ENCODE measurements at regions not wholly inside any gene's neighbourhood (a gene's known extent, or its start where the extent isn't known, plus 50 kb on each side); places are given as distances from the start of the nearest gene placed in this dataset.
"Not testable (repeated sequence)": the region's sequence is repeated elsewhere in the genome, so short reads cannot be mapped to it uniquely, and the experiment has no call there.

- not testable (repeated sequence) for H3K4me3 Mint-ChIP-seq
These were observed 951.1 kb upstream of the ADAMTS5 start for GRCh38 chr21:27917966-27918365.

DNA sequence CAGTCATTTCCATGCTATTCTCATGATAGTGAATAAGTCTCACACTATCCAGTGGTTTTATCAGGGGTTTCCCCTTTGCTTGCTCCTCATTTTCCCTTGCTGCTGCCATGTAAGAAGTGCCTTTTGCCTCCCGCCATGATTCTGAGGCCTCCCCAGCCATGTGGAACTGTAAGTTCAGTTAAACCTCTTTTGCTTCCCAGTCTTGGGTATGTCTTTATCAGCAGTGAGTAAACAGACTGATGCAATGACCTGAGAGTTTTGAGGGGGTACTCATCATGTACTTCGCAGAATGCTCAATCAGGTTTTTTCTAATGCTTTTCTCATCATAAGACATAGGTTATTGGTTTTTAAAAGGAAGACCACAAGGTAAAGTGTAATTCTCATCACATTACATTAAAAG lies 949.4 kb upstream of the ADAMTS5 start:
- peaks cover 18% of the 10 kb centered on the region for H3K9me3 Mint-ChIP-seq
- not testable (repeated sequence) for H3K27ac Mint-ChIP-seq (ENCODE audit: unreplicated experiment); H3K4me1 Mint-ChIP-seq; H3K27me3 Mint-ChIP-seq (ENCODE audit: low read depth); H3K36me3 Mint-ChIP-seq (ENCODE audit: low read depth); DNase-seq (ENCODE audit: low read depth, low spot score); H3K4me3 Mint-ChIP-seq

More at GRCh38 chr21:27917966-27918365, 951.1 kb upstream of the ADAMTS5 start:
- H3K4me1 Mint-ChIP-seq; H3K36me3 Mint-ChIP-seq (ENCODE audit: low read depth); H3K27ac Mint-ChIP-seq (ENCODE audit: unreplicated experiment); DNase-seq (ENCODE audit: low read depth, low spot score); H3K27me3 Mint-ChIP-seq (ENCODE audit: low read depth): not testable (repeated sequence)
- peaks cover 26% of the 10 kb centered on the region for H3K9me3 Mint-ChIP-seq

- not testable (repeated sequence) for H3K27me3 Mint-ChIP-seq (ENCODE audit: low read depth); H3K4me3 Mint-ChIP-seq; H3K4me1 Mint-ChIP-seq; H3K36me3 Mint-ChIP-seq (ENCODE audit: low read depth); DNase-seq (ENCODE audit: low read depth, low spot score); H3K27ac Mint-ChIP-seq (ENCODE audit: unreplicated experiment)
- peaks cover 18% of the 10 kb centered on the region for H3K9me3 Mint-ChIP-seq
These were observed 945.2 kb upstream of the ADAMTS5 start for GRCh38 chr21:27912133-27912532.

- not testable (repeated sequence) for H3K27me3 Mint-ChIP-seq (ENCODE audit: low read depth); H3K36me3 Mint-ChIP-seq (ENCODE audit: low read depth); H3K9me3 Mint-ChIP-seq; H3K27ac Mint-ChIP-seq (ENCODE audit: unreplicated experiment); H3K4me3 Mint-ChIP-seq; H3K4me1 Mint-ChIP-seq; DNase-seq (ENCODE audit: low read depth, low spot score)
These were observed 942.6 kb upstream of the ADAMTS5 start for GRCh38 chr21:27909487-27909886.

DNA sequence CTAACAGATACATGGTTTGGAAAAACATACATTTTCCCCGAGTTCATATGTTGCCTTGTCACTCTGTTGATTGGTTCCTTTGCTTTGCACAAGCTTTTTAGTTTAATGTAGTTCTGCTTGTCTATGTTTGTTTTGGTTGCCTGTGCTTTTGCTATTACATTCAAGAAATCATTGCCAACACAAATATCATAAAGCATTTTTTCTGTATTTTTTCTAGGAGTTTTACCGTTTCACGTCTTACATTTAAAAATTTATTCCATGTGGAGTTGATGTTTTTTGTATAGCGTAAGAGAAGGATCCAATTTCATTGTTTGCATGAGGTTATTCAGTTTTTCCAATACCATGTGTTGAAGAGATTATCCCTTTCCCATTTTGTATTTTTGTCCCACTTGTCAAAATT lies 941.9 kb upstream of the ADAMTS5 start:
- H3K4me1 Mint-ChIP-seq; H3K27ac Mint-ChIP-seq (ENCODE audit: unreplicated experiment); DNase-seq (ENCODE audit: low read depth, low spot score); H3K27me3 Mint-ChIP-seq (ENCODE audit: low read depth); H3K36me3 Mint-ChIP-seq (ENCODE audit: low read depth); H3K9me3 Mint-ChIP-seq; H3K4me3 Mint-ChIP-seq: not testable (repeated sequence)

GRCh38 chr21:27902904-27903303 lies 936.0 kb upstream of the ADAMTS5 start:
- H3K4me3 Mint-ChIP-seq; H3K27me3 Mint-ChIP-seq (ENCODE audit: low read depth); H3K27ac Mint-ChIP-seq (ENCODE audit: unreplicated experiment); DNase-seq (ENCODE audit: low read depth, low spot score); H3K36me3 Mint-ChIP-seq (ENCODE audit: low read depth); H3K4me1 Mint-ChIP-seq: not testable (repeated sequence)
- H3K9me3 Mint-ChIP-seq = peaks cover 11% of the 10 kb centered on the region

GRCh38 chr21:27893619-27894018 lies 926.7 kb upstream of the ADAMTS5 start:
- not testable (repeated sequence) for DNase-seq (ENCODE audit: low read depth, low spot score); H3K36me3 Mint-ChIP-seq (ENCODE audit: low read depth); H3K4me3 Mint-ChIP-seq; H3K9me3 Mint-ChIP-seq; H3K27me3 Mint-ChIP-seq (ENCODE audit: low read depth)
- Mint-ChIP-seq H3K4me1 (peaks cover 23% of the 10 kb centered on the region), H3K27ac (ENCODE audit: unreplicated experiment) (peak overlapping the region; percentile 50)

- not testable (repeated sequence) for H3K36me3 Mint-ChIP-seq (ENCODE audit: low read depth); H3K27ac Mint-ChIP-seq (ENCODE audit: unreplicated experiment); H3K9me3 Mint-ChIP-seq; DNase-seq (ENCODE audit: low read depth, low spot score); H3K27me3 Mint-ChIP-seq (ENCODE audit: low read depth)
- H3K4me1 Mint-ChIP-seq = peaks cover 23% of the 10 kb centered on the region
- H3K4me3 Mint-ChIP-seq = peak overlapping the region; percentile 25
These were observed 924.6 kb upstream of the ADAMTS5 start for GRCh38 chr21:27891495-27891894.

- H3K4me3 Mint-ChIP-seq; H3K27ac Mint-ChIP-seq (ENCODE audit: unreplicated experiment); H3K36me3 Mint-ChIP-seq (ENCODE audit: low read depth); DNase-seq (ENCODE audit: low read depth, low spot score); H3K9me3 Mint-ChIP-seq; H3K27me3 Mint-ChIP-seq (ENCODE audit: low read depth): not testable (repeated sequence)
- H3K4me1 Mint-ChIP-seq = peaks cover 15% of the 10 kb centered on the region
These were observed 921.0 kb upstream of the ADAMTS5 start for GRCh38 chr21:27887808-27888455.

GRCh38 chr21:27885296-27885711 lies 918.4 kb upstream of the ADAMTS5 start:
- H3K9me3 Mint-ChIP-seq = peaks cover 3% of the 10 kb centered on the region
- H3K36me3 Mint-ChIP-seq (ENCODE audit: low read depth) = peaks cover 4% of the 10 kb centered on the region
- DNase-seq (ENCODE audit: low read depth, low spot score) = no peak
- TF ChIP-seq CTCF (conservative IDR thresholded peaks at IDR 0.05) = no peak
- H3K27ac Mint-ChIP-seq (ENCODE audit: unreplicated experiment) = no peak overlapping the region
- no peaks in the 10 kb centered on the region for H3K27me3 Mint-ChIP-seq (ENCODE audit: low read depth)
- H3K4me1 Mint-ChIP-seq = peaks cover 8% of the 10 kb centered on the region
- H3K4me3 Mint-ChIP-seq = no peak overlapping the region

GRCh38 chr21:27881331-27881730 lies 914.4 kb upstream of the ADAMTS5 start:
- H3K4me3 Mint-ChIP-seq; H3K27ac Mint-ChIP-seq (ENCODE audit: unreplicated experiment); H3K9me3 Mint-ChIP-seq; H3K36me3 Mint-ChIP-seq (ENCODE audit: low read depth); DNase-seq (ENCODE audit: low read depth, low spot score); H3K4me1 Mint-ChIP-seq; H3K27me3 Mint-ChIP-seq (ENCODE audit: low read depth): not testable (repeated sequence)

GRCh38 chr21:27872411-27872810 lies 905.5 kb upstream of the ADAMTS5 start:
- H3K4me1 Mint-ChIP-seq; H3K27me3 Mint-ChIP-seq (ENCODE audit: low read depth); H3K9me3 Mint-ChIP-seq; H3K27ac Mint-ChIP-seq (ENCODE audit: unreplicated experiment); DNase-seq (ENCODE audit: low read depth, low spot score); H3K4me3 Mint-ChIP-seq; H3K36me3 Mint-ChIP-seq (ENCODE audit: low read depth): not testable (repeated sequence)

DNA sequence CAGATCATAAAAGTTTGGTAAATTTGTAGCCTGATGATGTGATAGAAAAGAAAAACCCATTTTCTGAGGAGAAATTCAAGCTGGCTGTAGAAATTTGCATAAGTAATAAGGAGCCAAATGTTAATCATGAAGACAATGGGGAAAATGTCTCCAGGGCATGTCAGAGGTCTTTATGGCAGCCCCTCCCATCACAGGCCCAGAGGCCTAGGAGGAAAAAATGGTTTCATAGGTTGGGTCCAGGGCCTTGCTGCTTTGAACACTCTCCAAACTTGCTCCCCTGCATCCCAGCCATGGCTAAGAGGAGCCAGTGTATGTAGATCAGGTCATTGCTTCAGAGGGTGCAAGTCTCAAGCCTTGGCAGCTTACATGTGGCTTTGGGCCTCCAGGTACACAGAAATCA lies 903.9 kb upstream of the ADAMTS5 start:
- H3K27ac Mint-ChIP-seq (ENCODE audit: unreplicated experiment); H3K4me1 Mint-ChIP-seq; DNase-seq (ENCODE audit: low read depth, low spot score); H3K4me3 Mint-ChIP-seq; H3K27me3 Mint-ChIP-seq (ENCODE audit: low read depth); H3K36me3 Mint-ChIP-seq (ENCODE audit: low read depth): not testable (repeated sequence)
- H3K9me3 Mint-ChIP-seq = peaks cover 12% of the 10 kb centered on the region

All from neural crest cell (in vitro differentiated cells).